Right forelimb (tissue), 1 donor: ENCODE measurements at regions not wholly inside any gene's neighbourhood (a gene's known extent, or its start where the extent isn't known, plus 50 kb on each side); places are given as distances from the start of the nearest gene placed in this dataset.

ENCODE experiments used
- DNase-seq: peaks from one replicate; pipeline ENCODE4 v3.0.0-alpha.2; 2018

DNA sequence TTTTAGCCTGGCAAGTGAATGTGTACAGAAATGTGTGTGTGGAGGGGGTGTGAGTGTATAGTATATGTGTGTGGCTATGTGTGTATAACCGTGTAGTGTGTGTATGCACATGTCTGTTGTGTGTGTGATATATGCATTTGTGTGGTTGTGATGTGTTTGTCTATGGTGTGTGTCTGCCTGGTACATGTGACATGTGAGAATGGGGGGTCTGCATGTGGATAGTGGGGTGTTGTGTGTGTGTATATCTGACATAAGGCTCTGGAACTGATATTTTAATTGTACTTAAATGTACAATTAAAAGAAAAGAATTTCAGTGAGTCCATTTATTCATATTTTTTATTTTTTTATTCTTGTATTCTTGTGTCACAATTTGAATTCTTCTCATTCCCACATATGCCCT is 57.2 kb upstream of the CNR1 start:
- DNase-seq = no peak

DNA sequence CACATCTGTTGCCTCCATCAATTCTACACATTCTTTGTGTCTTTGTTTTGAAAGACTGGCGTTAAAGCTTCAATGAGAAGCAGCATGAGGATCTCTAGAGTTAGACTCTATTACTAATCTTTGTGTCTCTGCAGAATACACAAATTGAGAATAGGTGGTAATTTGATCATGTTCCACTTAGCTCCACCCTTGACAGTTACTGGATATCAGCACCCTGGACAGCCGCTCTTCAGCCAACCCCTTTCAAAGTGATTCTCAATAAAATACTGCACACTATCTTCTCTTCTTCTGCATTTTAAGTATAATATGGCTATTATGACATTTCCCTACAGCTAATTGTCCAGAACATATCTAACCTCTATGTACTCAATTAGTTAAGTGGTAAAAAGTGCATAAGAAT is 54.3 kb upstream of the CNR1 start:
- no peak for DNase-seq

DNA sequence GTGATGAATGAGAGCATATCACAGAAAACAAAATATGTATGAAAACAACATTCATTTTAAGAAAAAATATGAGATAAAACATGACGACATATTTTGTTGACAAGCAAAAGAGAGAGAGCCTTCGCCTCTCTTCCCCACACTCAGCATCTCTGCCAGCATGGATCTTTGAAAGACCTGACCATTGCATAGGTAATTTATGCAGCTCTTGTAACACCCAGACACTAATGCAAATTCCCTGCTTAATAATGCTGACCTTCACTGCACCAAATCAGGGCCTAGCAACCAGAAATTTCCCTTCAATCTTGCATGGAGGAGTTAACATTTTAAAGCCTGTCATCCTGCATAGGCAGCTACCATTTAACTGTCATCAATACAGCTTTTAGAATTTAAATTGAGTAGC is 50.0 kb upstream of the CNR1 start:
- no peak for DNase-seq
